GM20000 (cell line): ENCODE measurements at regions not wholly inside any gene's neighbourhood (a gene's known extent, or its start where the extent isn't known, plus 50 kb on each side); places are given as distances from the start of the nearest gene placed in this dataset.
"Not testable (repeated sequence)": the region's sequence is repeated elsewhere in the genome, so short reads cannot be mapped to it uniquely, and the experiment has no call there.

Experiments used
- DNase-seq: peaks from one replicate; pipeline ENCODE4 v3.0.0; 2012; ENCODE audit warnings: low spot score
- TF ChIP-seq, protein P1 (sequence below): IDR thresholded peaks from 2 replicates; pipeline ENCODE4 v1.5.1; 2012; ENCODE audit warnings: mild to moderate bottlenecking, control low read depth; ENCODE audit errors: extremely low read depth, missing control alignments

DNA sequence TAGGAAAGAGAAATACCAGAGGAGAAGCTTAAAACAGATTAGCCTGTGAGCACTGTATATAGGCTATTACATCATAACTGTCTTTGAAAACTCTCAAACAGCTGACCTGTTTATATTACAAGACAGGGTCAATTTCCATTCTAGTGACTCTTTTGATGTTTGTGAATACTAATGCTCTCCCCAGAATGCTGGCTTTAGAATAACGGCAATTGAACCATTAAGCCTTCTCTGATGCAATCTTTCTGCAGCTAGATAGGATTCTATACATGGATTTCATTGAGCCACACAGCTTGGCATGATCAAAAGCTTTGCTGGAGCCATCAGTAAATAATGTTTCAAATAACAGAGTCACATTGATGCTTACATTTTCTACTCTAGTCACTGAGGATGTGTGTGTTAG, 122.7 kb upstream of the FAT3 start:
- no peak for DNase-seq
- TF ChIP-seq, protein P1, sequence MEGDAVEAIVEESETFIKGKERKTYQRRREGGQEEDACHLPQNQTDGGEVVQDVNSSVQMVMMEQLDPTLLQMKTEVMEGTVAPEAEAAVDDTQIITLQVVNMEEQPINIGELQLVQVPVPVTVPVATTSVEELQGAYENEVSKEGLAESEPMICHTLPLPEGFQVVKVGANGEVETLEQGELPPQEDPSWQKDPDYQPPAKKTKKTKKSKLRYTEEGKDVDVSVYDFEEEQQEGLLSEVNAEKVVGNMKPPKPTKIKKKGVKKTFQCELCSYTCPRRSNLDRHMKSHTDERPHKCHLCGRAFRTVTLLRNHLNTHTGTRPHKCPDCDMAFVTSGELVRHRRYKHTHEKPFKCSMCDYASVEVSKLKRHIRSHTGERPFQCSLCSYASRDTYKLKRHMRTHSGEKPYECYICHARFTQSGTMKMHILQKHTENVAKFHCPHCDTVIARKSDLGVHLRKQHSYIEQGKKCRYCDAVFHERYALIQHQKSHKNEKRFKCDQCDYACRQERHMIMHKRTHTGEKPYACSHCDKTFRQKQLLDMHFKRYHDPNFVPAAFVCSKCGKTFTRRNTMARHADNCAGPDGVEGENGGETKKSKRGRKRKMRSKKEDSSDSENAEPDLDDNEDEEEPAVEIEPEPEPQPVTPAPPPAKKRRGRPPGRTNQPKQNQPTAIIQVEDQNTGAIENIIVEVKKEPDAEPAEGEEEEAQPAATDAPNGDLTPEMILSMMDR, result no peak

DNA sequence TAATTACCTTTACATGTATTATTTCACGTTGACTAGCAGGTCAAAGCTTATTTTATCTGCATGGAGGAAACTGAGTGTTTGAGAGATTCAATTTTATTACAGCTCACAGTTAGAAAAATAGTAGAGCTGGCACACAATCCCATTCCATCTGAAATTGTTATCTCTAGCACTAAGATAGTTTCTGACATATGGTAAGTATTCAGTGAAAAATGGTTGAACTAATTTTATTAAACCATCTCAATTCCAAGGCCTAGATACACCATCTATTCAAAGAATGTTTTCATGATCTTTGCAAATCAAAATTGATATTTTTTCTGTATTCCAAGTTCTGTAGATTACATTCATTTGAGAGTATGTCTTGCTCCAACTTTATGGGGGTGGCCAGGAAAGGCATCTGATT, 125.4 kb upstream of the FAT3 start:
- TF ChIP-seq, protein P1, result no peak
- no peak for DNase-seq

DNA sequence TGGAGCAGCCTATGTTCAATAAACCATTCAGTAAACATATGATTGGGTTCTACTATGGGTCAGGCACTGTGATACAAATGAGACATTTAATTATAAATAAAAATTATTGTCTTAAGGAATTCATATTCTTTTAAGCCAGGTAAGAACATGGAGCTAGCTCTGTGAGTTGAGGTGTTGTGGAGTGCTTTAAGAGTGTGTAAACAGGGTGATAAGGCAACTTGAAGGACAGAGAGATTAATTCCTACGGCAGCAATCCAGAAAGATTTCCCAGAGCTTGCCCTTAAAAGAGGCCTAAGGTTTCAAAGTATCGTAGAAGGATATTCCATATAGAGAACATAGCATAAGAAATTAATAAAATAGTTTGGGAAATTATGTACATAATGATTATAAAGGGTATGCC, 126.4 kb upstream of the FAT3 start:
- TF ChIP-seq, protein P1, result no peak
- no peak for DNase-seq

DNA sequence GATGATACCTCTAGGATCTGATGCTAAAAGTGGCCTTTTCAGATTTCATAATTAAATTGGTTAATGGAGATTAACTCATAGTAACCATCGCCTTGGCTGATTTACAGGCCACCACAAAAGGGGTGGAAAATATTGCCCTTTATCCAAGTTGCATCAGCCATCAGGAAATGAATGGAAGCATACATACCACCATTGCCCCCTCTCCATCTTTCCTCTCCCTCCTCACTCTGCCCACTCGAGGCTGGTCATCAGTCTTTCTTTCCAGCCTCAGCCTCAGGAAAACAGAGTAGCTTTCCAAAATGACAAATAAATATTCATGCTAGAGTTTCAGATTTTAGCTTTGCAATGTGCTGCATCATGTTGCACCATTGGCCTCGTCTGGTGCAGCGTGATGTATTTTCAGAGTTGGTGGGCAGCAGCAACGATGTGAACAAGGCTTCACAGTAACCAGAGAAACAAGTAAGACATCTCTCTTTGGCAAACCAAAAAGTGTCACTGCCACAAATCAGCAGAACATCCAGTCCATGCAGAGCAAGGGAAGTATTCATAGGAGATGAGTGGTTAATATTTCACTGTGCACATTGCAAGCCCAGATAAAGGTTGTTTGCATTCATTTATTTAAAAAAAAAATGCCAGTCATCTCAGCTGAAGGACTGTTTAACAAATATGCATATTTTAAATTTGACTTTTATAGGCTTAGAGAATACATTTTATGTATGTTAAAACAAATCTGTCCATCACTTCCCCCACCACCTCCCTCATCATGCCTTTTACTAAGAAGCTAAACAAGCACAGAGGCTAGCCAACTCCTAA, 136.7 kb upstream of the FAT3 start:
- no peak for DNase-seq
- TF ChIP-seq, protein P1, result no peak

DNA sequence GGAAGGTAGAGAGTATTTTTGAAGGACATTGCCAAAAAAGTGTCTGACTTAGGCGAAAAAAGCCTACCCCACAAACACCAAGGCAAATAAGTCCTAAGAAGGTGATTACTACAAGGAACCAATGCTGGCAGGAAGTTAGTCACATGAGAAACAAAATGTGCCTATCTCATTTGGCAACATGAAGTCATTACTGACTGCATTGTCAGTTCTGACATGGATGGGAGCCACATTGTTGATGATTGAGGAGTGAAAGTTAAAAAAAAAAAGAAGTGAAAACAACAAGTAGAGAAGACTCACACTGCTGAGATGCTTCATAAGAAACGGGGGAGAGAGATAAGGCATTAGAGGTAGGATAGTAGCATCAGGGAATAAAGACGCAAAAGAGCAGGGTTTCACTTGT, 141.5 kb upstream of the FAT3 start:
- TF ChIP-seq, protein P1, result no peak

DNA sequence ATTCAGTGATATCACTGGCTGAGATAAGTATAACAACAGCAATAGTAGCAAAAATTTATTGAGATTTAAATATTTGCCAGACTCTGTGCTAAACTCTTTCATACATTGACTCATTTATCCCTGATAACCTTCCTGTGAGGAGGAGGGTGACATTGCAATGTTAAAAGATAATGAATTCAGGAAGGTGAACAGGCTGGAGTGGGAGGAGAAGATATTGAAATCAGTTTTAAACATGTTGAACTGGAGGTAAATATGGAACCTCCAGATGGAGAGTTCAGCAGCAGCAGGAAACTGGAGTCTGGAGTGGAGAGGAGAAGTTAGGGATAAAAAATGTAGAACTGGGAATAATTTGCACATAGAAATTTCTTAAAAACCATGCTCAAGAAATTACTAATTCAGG, 142.0 kb upstream of the FAT3 start:
- DNase-seq, result no peak
- TF ChIP-seq, protein P1, result no peak

More for the DNA sequence above, 141.5 kb upstream of the FAT3 start:
- DNase-seq, result no peak

DNA sequence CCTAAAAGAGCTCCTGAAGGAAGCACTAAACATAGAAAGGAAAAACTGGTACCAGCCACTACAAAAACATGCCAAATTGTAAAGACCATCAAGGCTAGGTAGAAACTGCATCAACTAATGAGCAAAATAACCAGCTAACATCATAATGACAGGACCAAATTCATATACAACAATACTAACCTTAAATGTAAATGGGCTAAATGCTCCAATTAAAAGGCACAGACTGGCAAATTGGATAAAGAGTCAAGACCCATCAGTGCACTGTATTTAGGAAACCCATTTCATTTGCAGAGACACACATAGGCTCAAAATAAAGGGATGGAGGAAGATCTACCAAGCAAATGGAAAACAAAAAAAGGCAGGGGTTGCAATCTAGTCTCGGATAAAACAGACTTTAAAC, 150.1 kb upstream of the FAT3 start:
- DNase-seq, result not testable (repeated sequence)

DNA sequence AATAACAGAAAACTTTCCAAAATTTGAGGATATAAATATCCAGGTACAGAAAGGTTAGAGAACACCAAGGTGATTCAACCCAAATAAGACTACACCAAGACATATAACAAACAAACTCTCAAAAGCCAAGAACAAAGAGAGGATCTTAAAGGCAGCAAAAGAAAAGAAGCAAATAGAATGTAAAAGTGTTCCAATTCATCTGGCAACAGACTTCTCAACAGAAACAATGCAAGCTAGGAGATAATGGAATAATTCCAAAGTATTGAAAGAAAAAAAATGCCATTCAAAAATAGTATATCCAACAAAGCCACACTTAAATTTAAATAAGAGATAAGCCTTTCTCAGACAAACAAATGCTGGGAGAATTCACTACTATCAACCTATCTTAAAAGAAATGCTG, 153.0 kb upstream of the FAT3 start:
- TF ChIP-seq, protein P1, result no peak
- no peak for DNase-seq
